Coronary artery (tissue), 2 donors: ENCODE measurements at regions not wholly inside any gene's neighbourhood (a gene's known extent, or its start where the extent isn't known, plus 50 kb on each side); places are given as distances from the start of the nearest gene placed in this dataset.

Experiments used
- DNase-seq: peaks from one replicate; pipeline ENCODE4 v3.0.0-alpha.2; 2017; ENCODE audit warnings: low spot score
- H3K27ac ChIP-seq, 2 donors: fragments of 200-600 bp; sonication (generic); one replicate each; pipeline ENCODE4 v1.5.1; 2016 to 2019
- H3K4me3 ChIP-seq: fragments of 200-600 bp; sonication (generic); 2 replicates; pipeline ENCODE4 v1.5.1; 2016; ENCODE audit warnings: mild to moderate bottlenecking, moderate library complexity
- CTCF ChIP-seq: fragments of 200-600 bp; sonication (generic); IDR thresholded peaks from one replicate; pipeline ENCODE4 v1.5.1; 2019; ENCODE audit warnings: antibody characterized with exemption

GRCh38 chr17:6209829-6210228 is 139.7 kb downstream of the WSCD1 start:
- no peak for DNase-seq
- H3K4me3 ChIP-seq, result no peak overlapping the region
- TF ChIP-seq CTCF, result no peak

GRCh38 chr17:6208608-6209180 is 138.5 kb downstream of the WSCD1 start:
- no peak for TF ChIP-seq CTCF
- DNase-seq, result no peak
- H3K27ac ChIP-seq, result no peak overlapping the region

More at GRCh38 chr17:6209829-6210228, 139.7 kb downstream of the WSCD1 start:
- no peak overlapping the region for H3K27ac ChIP-seq

GRCh38 chr17:6205525-6205924 is 135.3 kb downstream of the WSCD1 start:
- H3K27ac ChIP-seq, result no peak overlapping the region
- TF ChIP-seq CTCF, result no peak
- no peak for DNase-seq
- no peak overlapping the region for H3K4me3 ChIP-seq

More at GRCh38 chr17:6208608-6209180, 138.5 kb downstream of the WSCD1 start:
- H3K4me3 ChIP-seq, result no peak overlapping the region

GRCh38 chr17:6205033-6205432 is 134.9 kb downstream of the WSCD1 start:
- no peak for DNase-seq
- no peak overlapping the region for H3K27ac ChIP-seq
- H3K4me3 ChIP-seq, result no peak overlapping the region
- no peak for TF ChIP-seq CTCF

GRCh38 chr17:6204203-6204722 is 134.1 kb downstream of the WSCD1 start:
- H3K4me3 ChIP-seq, result no peak overlapping the region
- DNase-seq, result no peak
- no peak for TF ChIP-seq CTCF
- no peak overlapping the region for H3K27ac ChIP-seq

GRCh38 chr17:6196355-6196754 is 126.2 kb downstream of the WSCD1 start:
- TF ChIP-seq CTCF, result no peak
- Histone ChIP-seq H3K4me3 (no peak overlapping the region), H3K27ac (no peak overlapping the region)
- no peak for DNase-seq

GRCh38 chr17:6195123-6195522 is 124.9 kb downstream of the WSCD1 start:
- no peak overlapping the region for H3K27ac ChIP-seq

More at GRCh38 chr17:6195123-6195522, 124.9 kb downstream of the WSCD1 start:
- no peak overlapping the region for H3K4me3 ChIP-seq
- no peak for DNase-seq
- TF ChIP-seq CTCF, result no peak
